22Rv1 (cell line): ENCODE measurements at regions not wholly inside any gene's neighbourhood (a gene's known extent, or its start where the extent isn't known, plus 50 kb on each side); places are given as distances from the start of the nearest gene placed in this dataset.

Source experiments
- ZFX ChIP-seq: fragments of 450-650 bp; IDR thresholded peaks from 2 replicates; pipeline ENCODE4 v1.6.1; 2017; ENCODE audit warnings: antibody characterized with exemption, borderline replicate concordance
- TF ChIP-seq, protein P1 (sequence below): fragments of 450-650 bp; IDR thresholded peaks from 2 replicates; pipeline ENCODE4 v1.5.1; 2017; ENCODE audit warnings: mild to moderate bottlenecking

DNA sequence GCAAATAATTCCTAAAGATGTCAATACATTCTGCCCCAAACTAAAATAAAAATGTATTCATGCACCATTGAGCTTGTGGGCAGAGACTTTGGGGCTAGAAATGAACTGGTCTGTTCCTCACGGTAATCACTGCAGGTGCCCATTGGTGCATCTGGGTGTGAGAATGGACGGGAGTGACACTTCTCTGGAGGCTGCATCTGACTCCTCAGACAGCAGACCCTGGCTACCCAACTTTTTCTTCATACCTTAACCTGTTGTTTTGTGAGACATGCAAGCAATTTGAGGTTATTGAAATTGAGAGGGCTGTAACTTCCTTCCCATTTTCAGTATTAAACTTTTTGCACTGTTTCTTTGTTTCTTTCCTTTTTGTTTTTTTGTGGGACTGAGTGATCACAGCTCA, 333.4 kb downstream of the ICE1 start:
- TF ChIP-seq, protein P1, sequence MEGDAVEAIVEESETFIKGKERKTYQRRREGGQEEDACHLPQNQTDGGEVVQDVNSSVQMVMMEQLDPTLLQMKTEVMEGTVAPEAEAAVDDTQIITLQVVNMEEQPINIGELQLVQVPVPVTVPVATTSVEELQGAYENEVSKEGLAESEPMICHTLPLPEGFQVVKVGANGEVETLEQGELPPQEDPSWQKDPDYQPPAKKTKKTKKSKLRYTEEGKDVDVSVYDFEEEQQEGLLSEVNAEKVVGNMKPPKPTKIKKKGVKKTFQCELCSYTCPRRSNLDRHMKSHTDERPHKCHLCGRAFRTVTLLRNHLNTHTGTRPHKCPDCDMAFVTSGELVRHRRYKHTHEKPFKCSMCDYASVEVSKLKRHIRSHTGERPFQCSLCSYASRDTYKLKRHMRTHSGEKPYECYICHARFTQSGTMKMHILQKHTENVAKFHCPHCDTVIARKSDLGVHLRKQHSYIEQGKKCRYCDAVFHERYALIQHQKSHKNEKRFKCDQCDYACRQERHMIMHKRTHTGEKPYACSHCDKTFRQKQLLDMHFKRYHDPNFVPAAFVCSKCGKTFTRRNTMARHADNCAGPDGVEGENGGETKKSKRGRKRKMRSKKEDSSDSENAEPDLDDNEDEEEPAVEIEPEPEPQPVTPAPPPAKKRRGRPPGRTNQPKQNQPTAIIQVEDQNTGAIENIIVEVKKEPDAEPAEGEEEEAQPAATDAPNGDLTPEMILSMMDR = no peak
- no peak for TF ChIP-seq ZFX
